IMR-90 (cell line): ENCODE measurements at regions not wholly inside any gene's neighbourhood (a gene's known extent, or its start where the extent isn't known, plus 50 kb on each side); places are given as distances from the start of the nearest gene placed in this dataset.
"Not testable (repeated sequence)": the region's sequence is repeated elsewhere in the genome, so short reads cannot be mapped to it uniquely, and the experiment has no call there.

ENCODE experiments used
- ATAC-seq: fragments of 200-7000 bp; cut with Tn5 transposase; 2 replicates; pipeline ENCODE4 v1.9.1; 2020; ENCODE audit warnings: low read depth, mild to moderate bottlenecking, moderate library complexity
- BruUV-seq: library from RNA; stranded (reverse); fragments of 400-500 nt; replicated peaks from 2 replicates; lab custom pipeline; 2021; lab: Mats Ljungman, UMichigan
- CTCF ChIA-PET: fragments of 300-600 bp; formaldehyde crosslinking; extraction: SDS; loops from one replicate; lab custom pipeline; 2021; ENCODE audit warnings: antibody characterized with exemption; lab: Yijun Ruan, JAX
- POLR2A ChIA-PET: fragments of 300-600 bp; sonication (Branson Sonifier 250); formaldehyde crosslinking; loops from one replicate; lab custom pipeline; 2022; ENCODE audit warnings: antibody characterized with exemption; ENCODE audit not compliant: unreplicated experiment; lab: Charles Lee
- DNase-seq: peaks from one replicate; pipeline ENCODE4 v3.0.0; 2013
- H2AFZ ChIP-seq: replicated peaks from 2 replicates; pipeline ENCODE3; 2013; ENCODE audit warnings: low read length, mild to moderate bottlenecking; ENCODE audit not compliant: poor library complexity
- H2AK5ac ChIP-seq: 2 replicates; pipeline ENCODE4 v1.6.1; 2013; ENCODE audit warnings: low read depth, low read length, inconsistent platforms
- H2AK9ac ChIP-seq: replicated peaks from 2 replicates; pipeline ENCODE3; 2013; ENCODE audit warnings: mild to moderate bottlenecking, low read depth, low read length, moderate library complexity; ENCODE audit not compliant: poor library complexity
- H2BK120ac ChIP-seq: 2 replicates; pipeline ENCODE4 v1.6.1; 2013; ENCODE audit warnings: low read depth, low read length, inconsistent platforms
- H2BK15ac ChIP-seq: 3 replicates; pipeline ENCODE4 v1.6.1; 2013; ENCODE audit warnings: low read depth, low read length, inconsistent platforms
- H2BK20ac ChIP-seq: 2 replicates; pipeline ENCODE4 v1.6.1; 2013; ENCODE audit warnings: low read depth, mild to moderate bottlenecking, inconsistent platforms, low read length, moderate library complexity
- H2BK5ac ChIP-seq: 2 replicates; pipeline ENCODE4 v1.6.1; 2013; ENCODE audit warnings: mild to moderate bottlenecking, low read depth, low read length, inconsistent platforms; ENCODE audit not compliant: poor library complexity, severe bottlenecking
- H3K14ac ChIP-seq: replicated peaks from 2 replicates; pipeline ENCODE4 v1.6.1; 2013; ENCODE audit warnings: low read depth, low read length, inconsistent platforms
- H3K18ac ChIP-seq: 2 replicates; pipeline ENCODE4 v1.6.1; 2013; ENCODE audit warnings: low read depth, low read length, control low read depth
- H3K23ac ChIP-seq: 2 replicates; pipeline ENCODE4 v1.6.1; 2013; ENCODE audit warnings: low read depth, low read length, inconsistent platforms
- H3K27ac ChIP-seq: 2 replicates; pipeline ENCODE4 v1.5.1; 2013; ENCODE audit warnings: mild to moderate bottlenecking, control low read depth, low read length; ENCODE audit not compliant: insufficient read depth
- H3K27me3 ChIP-seq: 2 replicates; pipeline ENCODE4 v1.6.1; 2013; ENCODE audit warnings: low read length; ENCODE audit not compliant: control insufficient read depth, insufficient read depth
- H3K36me3 ChIP-seq: 2 replicates; pipeline ENCODE4 v1.6.1; 2013; ENCODE audit warnings: low read length, mixed read lengths; ENCODE audit not compliant: control insufficient read depth, insufficient read depth
- H3K4ac ChIP-seq: 2 replicates; pipeline ENCODE4 v1.6.1; 2013; ENCODE audit warnings: low read depth, low read length, inconsistent platforms
- H3K4me1 ChIP-seq: 2 replicates; pipeline ENCODE4 v1.6.1; 2013; ENCODE audit warnings: low read length, mixed read lengths; ENCODE audit not compliant: control insufficient read depth, insufficient read depth
- H3K4me2 ChIP-seq: 2 replicates; pipeline ENCODE4 v1.6.1; 2013; ENCODE audit warnings: low read depth, mild to moderate bottlenecking, control low read depth, low read length, moderate library complexity
- H3K4me3 ChIP-seq: 2 replicates; pipeline ENCODE4 v1.5.1; 2013; ENCODE audit warnings: low read depth, mild to moderate bottlenecking, control low read depth, low read length, moderate library complexity; ENCODE audit not compliant: insufficient read depth
- H3K56ac ChIP-seq: 2 replicates; pipeline ENCODE4 v1.6.1; 2013; ENCODE audit warnings: low read length, inconsistent platforms; ENCODE audit not compliant: insufficient read depth; ENCODE audit errors: extremely low read depth
- H3K79me1 ChIP-seq, 2 experiments: 2 replicates each; pipeline ENCODE4 v1.6.1; 2013; ENCODE audit warnings: low read length in 2 of 2, inconsistent platforms in 1 of 2, low read depth in 1 of 2
- H3K9ac ChIP-seq: 2 replicates; pipeline ENCODE4 v1.6.1; 2013; ENCODE audit warnings: low read depth, low read length, control low read depth
- H3K9me1 ChIP-seq: 2 replicates; pipeline ENCODE4 v1.6.1; 2013; ENCODE audit warnings: low read length, inconsistent platforms; ENCODE audit not compliant: insufficient read depth
- H3K9me3 ChIP-seq: 2 replicates; pipeline ENCODE4 v1.6.1; 2013; ENCODE audit warnings: low read length; ENCODE audit not compliant: control insufficient read depth, insufficient read depth
- H4K20me1 ChIP-seq: 2 replicates; pipeline ENCODE4 v1.6.1; 2013; ENCODE audit warnings: low read length, inconsistent platforms; ENCODE audit not compliant: insufficient read depth
- H4K5ac ChIP-seq: 2 replicates; pipeline ENCODE4 v1.6.1; 2013; ENCODE audit warnings: mild to moderate bottlenecking, low read depth, low read length, control low read depth
- H4K8ac ChIP-seq, 2 experiments: 2 replicates each; pipeline ENCODE4 v1.6.1; 2013; ENCODE audit warnings: low read depth in 2 of 2, low read length in 2 of 2, control low read depth in 1 of 2, inconsistent platforms in 1 of 2
- H4K91ac ChIP-seq: 2 replicates; pipeline ENCODE4 v1.6.1; 2013; ENCODE audit warnings: low read depth, low read length, inconsistent platforms; ENCODE audit not compliant: insufficient read depth
- WGBS, 2 experiments: methylation state at CpG; one replicate each; pipeline versions ENCODE4 v1.1.5 to v1.1.7; 2013; ENCODE audit warnings: missing lambda C conversion rate in 2 of 2; ENCODE audit not compliant: insufficient read length in 1 of 2; ENCODE audit errors: extremely low coverage in 2 of 2; 5-methylcytosine and 5-hydroxymethylcytosine counted together
- dilution Hi-C: fragments of 300-500 bp; cut with HindIII; formaldehyde crosslinking; loops from one replicate; pipeline ENCODE4 v1.14.3; 2018; ENCODE audit warnings: low sequenced_read_pairs; ENCODE audit not compliant: unreplicated experiment
- in situ Hi-C: fragments of 300-500 bp; cut with MboI; formaldehyde crosslinking; loops from 3 replicates; pipeline ENCODE4 v1.14.3; 2019; ENCODE audit warnings: low sequenced_read_pairs, inconsistent platforms, mixed read lengths
- intact Hi-C: fragments of 100-400 bp; cut with micrococcal nuclease; formaldehyde crosslinking; loops from 2 replicates; pipeline ENCODE4 v1.10.0; 2022

DNA sequence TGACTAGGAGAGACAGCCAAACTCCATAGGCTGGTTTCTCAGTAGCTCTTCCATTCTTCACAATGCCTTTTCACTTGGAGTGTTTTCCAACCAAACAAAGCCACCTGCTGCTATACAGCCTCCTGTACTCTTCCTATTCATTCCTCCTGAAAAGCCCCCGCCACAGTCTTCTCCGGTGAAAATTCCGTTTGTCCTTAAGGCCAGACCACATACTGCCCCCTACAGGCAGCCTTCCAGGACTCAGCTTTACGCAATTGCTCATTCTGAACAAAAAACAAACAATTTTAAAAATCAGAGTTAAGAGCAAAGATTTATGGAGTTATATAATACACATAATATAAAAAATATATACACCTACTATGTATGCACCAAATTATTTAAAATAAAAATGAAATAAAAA lies 611.5 kb downstream of the COL12A1 start:
- H2AK5ac ChIP-seq, H4K5ac ChIP-seq, H3K4me1 ChIP-seq, H3K14ac ChIP-seq, H3K36me3 ChIP-seq, H3K79me1 ChIP-seq, POLR2A ChIA-PET, H4K91ac ChIP-seq, CTCF ChIA-PET, H2BK20ac ChIP-seq, H3K4me2 ChIP-seq, DNase-seq, H2BK120ac ChIP-seq, H2AFZ ChIP-seq, H3K4me3 ChIP-seq, H4K20me1 ChIP-seq, BruUV-seq, in situ Hi-C loops, H3K9me1 ChIP-seq, H3K4ac ChIP-seq, H2BK5ac ChIP-seq, H4K8ac ChIP-seq, H3K27me3 ChIP-seq, H3K23ac ChIP-seq, dilution Hi-C loops, H3K18ac ChIP-seq, H3K9ac ChIP-seq, ATAC-seq, intact Hi-C loops, H2BK15ac ChIP-seq, H3K56ac ChIP-seq, H3K27ac ChIP-seq, H3K9me3 ChIP-seq, H2AK9ac ChIP-seq: not testable (repeated sequence)
- no CpG with 5 or more reads among the region's 4 CpGs for WGBS, 2 experiments
